IMR-90 (cell line): ENCODE measurements at regions not wholly inside any gene's neighbourhood (a gene's known extent, or its start where the extent isn't known, plus 50 kb on each side); places are given as distances from the start of the nearest gene placed in this dataset.

Experiments
- ATAC-seq: fragments of 200-7000 bp; cut with Tn5 transposase; 2 replicates; pipeline ENCODE4 v1.9.1; 2020; ENCODE audit warnings: low read depth, mild to moderate bottlenecking, moderate library complexity
- BruUV-seq: library from RNA; stranded (reverse); fragments of 400-500 nt; replicated peaks from 2 replicates; lab custom pipeline; 2021; lab: Mats Ljungman, UMichigan
- CTCF ChIA-PET: fragments of 300-600 bp; formaldehyde crosslinking; extraction: SDS; loops from one replicate; lab custom pipeline; 2021; ENCODE audit warnings: antibody characterized with exemption; lab: Yijun Ruan, JAX
- POLR2A ChIA-PET: fragments of 300-600 bp; sonication (Branson Sonifier 250); formaldehyde crosslinking; loops from one replicate; lab custom pipeline; 2022; ENCODE audit warnings: antibody characterized with exemption; ENCODE audit not compliant: unreplicated experiment; lab: Charles Lee
- DNase-seq: peaks from one replicate; pipeline ENCODE4 v3.0.0; 2013
- H2AFZ ChIP-seq: replicated peaks from 2 replicates; pipeline ENCODE3; 2013; ENCODE audit warnings: low read length, mild to moderate bottlenecking; ENCODE audit not compliant: poor library complexity
- H2AK5ac ChIP-seq: 2 replicates; pipeline ENCODE4 v1.6.1; 2013; ENCODE audit warnings: low read depth, low read length, inconsistent platforms
- H2AK9ac ChIP-seq: replicated peaks from 2 replicates; pipeline ENCODE3; 2013; ENCODE audit warnings: mild to moderate bottlenecking, low read depth, low read length, moderate library complexity; ENCODE audit not compliant: poor library complexity
- H2BK120ac ChIP-seq: 2 replicates; pipeline ENCODE4 v1.6.1; 2013; ENCODE audit warnings: low read depth, low read length, inconsistent platforms
- H2BK15ac ChIP-seq: 3 replicates; pipeline ENCODE4 v1.6.1; 2013; ENCODE audit warnings: low read depth, low read length, inconsistent platforms
- H2BK20ac ChIP-seq: 2 replicates; pipeline ENCODE4 v1.6.1; 2013; ENCODE audit warnings: low read depth, mild to moderate bottlenecking, inconsistent platforms, low read length, moderate library complexity
- H2BK5ac ChIP-seq: 2 replicates; pipeline ENCODE4 v1.6.1; 2013; ENCODE audit warnings: mild to moderate bottlenecking, low read depth, low read length, inconsistent platforms; ENCODE audit not compliant: poor library complexity, severe bottlenecking
- H3K14ac ChIP-seq: replicated peaks from 2 replicates; pipeline ENCODE4 v1.6.1; 2013; ENCODE audit warnings: low read depth, low read length, inconsistent platforms
- H3K18ac ChIP-seq: 2 replicates; pipeline ENCODE4 v1.6.1; 2013; ENCODE audit warnings: low read depth, low read length, control low read depth
- H3K23ac ChIP-seq: 2 replicates; pipeline ENCODE4 v1.6.1; 2013; ENCODE audit warnings: low read depth, low read length, inconsistent platforms
- H3K27ac ChIP-seq: 2 replicates; pipeline ENCODE4 v1.5.1; 2013; ENCODE audit warnings: mild to moderate bottlenecking, control low read depth, low read length; ENCODE audit not compliant: insufficient read depth
- H3K27me3 ChIP-seq: 2 replicates; pipeline ENCODE4 v1.6.1; 2013; ENCODE audit warnings: low read length; ENCODE audit not compliant: control insufficient read depth, insufficient read depth
- H3K36me3 ChIP-seq: 2 replicates; pipeline ENCODE4 v1.6.1; 2013; ENCODE audit warnings: low read length, mixed read lengths; ENCODE audit not compliant: control insufficient read depth, insufficient read depth
- H3K4ac ChIP-seq: 2 replicates; pipeline ENCODE4 v1.6.1; 2013; ENCODE audit warnings: low read depth, low read length, inconsistent platforms
- H3K4me1 ChIP-seq: 2 replicates; pipeline ENCODE4 v1.6.1; 2013; ENCODE audit warnings: low read length, mixed read lengths; ENCODE audit not compliant: control insufficient read depth, insufficient read depth
- H3K4me2 ChIP-seq: 2 replicates; pipeline ENCODE4 v1.6.1; 2013; ENCODE audit warnings: low read depth, mild to moderate bottlenecking, control low read depth, low read length, moderate library complexity
- H3K4me3 ChIP-seq: 2 replicates; pipeline ENCODE4 v1.5.1; 2013; ENCODE audit warnings: low read depth, mild to moderate bottlenecking, control low read depth, low read length, moderate library complexity; ENCODE audit not compliant: insufficient read depth
- H3K56ac ChIP-seq: 2 replicates; pipeline ENCODE4 v1.6.1; 2013; ENCODE audit warnings: low read length, inconsistent platforms; ENCODE audit not compliant: insufficient read depth; ENCODE audit errors: extremely low read depth
- H3K79me1 ChIP-seq, 2 experiments: 2 replicates each; pipeline ENCODE4 v1.6.1; 2013; ENCODE audit warnings: low read length in 2 of 2, inconsistent platforms in 1 of 2, low read depth in 1 of 2
- H3K9ac ChIP-seq: 2 replicates; pipeline ENCODE4 v1.6.1; 2013; ENCODE audit warnings: low read depth, low read length, control low read depth
- H3K9me1 ChIP-seq: 2 replicates; pipeline ENCODE4 v1.6.1; 2013; ENCODE audit warnings: low read length, inconsistent platforms; ENCODE audit not compliant: insufficient read depth
- H3K9me3 ChIP-seq: 2 replicates; pipeline ENCODE4 v1.6.1; 2013; ENCODE audit warnings: low read length; ENCODE audit not compliant: control insufficient read depth, insufficient read depth
- H4K20me1 ChIP-seq: 2 replicates; pipeline ENCODE4 v1.6.1; 2013; ENCODE audit warnings: low read length, inconsistent platforms; ENCODE audit not compliant: insufficient read depth
- H4K5ac ChIP-seq: 2 replicates; pipeline ENCODE4 v1.6.1; 2013; ENCODE audit warnings: mild to moderate bottlenecking, low read depth, low read length, control low read depth
- H4K8ac ChIP-seq, 2 experiments: 2 replicates each; pipeline ENCODE4 v1.6.1; 2013; ENCODE audit warnings: low read depth in 2 of 2, low read length in 2 of 2, control low read depth in 1 of 2, inconsistent platforms in 1 of 2
- H4K91ac ChIP-seq: 2 replicates; pipeline ENCODE4 v1.6.1; 2013; ENCODE audit warnings: low read depth, low read length, inconsistent platforms; ENCODE audit not compliant: insufficient read depth
- BHLHE40 ChIP-seq: fragments of 150-350 bp; IDR thresholded peaks from 2 replicates; pipeline ENCODE4 v1.6.1; 2016; ENCODE audit warnings: mild to moderate bottlenecking, low read depth, low read length
- CEBPB ChIP-seq: IDR thresholded peaks from 2 replicates; pipeline ENCODE4 v1.6.1; 2012; ENCODE audit warnings: low read depth, low read length, improper control_type of control experiment
- CHD1 ChIP-seq: IDR thresholded peaks from 2 replicates; pipeline ENCODE4 v1.6.1; 2012; ENCODE audit warnings: low read depth, low read length, improper control_type of control experiment
- CTCF ChIP-seq: conservative IDR thresholded peaks from 2 replicates; pipeline ENCODE4 v1.5.1; 2012; ENCODE audit warnings: mild to moderate bottlenecking, low read depth, low read length, improper control_type of control experiment
- ELK1 ChIP-seq: fragments of 150-350 bp; IDR thresholded peaks from 2 replicates; pipeline ENCODE4 v1.6.1; 2016; ENCODE audit warnings: low read depth, mild to moderate bottlenecking, low read length, moderate library complexity, borderline replicate concordance
- FOS ChIP-seq: fragments of 150-350 bp; IDR thresholded peaks from 2 replicates; pipeline ENCODE4 v1.6.1; 2016; ENCODE audit warnings: low read depth, low read length
- MAFK ChIP-seq: IDR thresholded peaks from 2 replicates; pipeline ENCODE4 v1.6.1; 2012; ENCODE audit warnings: low read depth, low read length, improper control_type of control experiment
- MAZ ChIP-seq: IDR thresholded peaks from 2 replicates; pipeline ENCODE4 v1.6.1; 2012; ENCODE audit warnings: low read depth, mild to moderate bottlenecking, low read length, improper control_type of control experiment, moderate library complexity, borderline replicate concordance
- MXI1 ChIP-seq: IDR thresholded peaks from 2 replicates; pipeline ENCODE4 v1.6.1; 2012; ENCODE audit warnings: low read depth, mild to moderate bottlenecking, low read length, moderate library complexity, borderline replicate concordance
- NFE2L2 ChIP-seq: fragments of 150-350 bp; IDR thresholded peaks from 2 replicates; pipeline ENCODE4 v1.6.1; 2016; ENCODE audit warnings: low read depth, mild to moderate bottlenecking, low read length
- POLR2A ChIP-seq: IDR thresholded peaks from 2 replicates; pipeline ENCODE4 v1.6.1; 2012; ENCODE audit warnings: mild to moderate bottlenecking, low read depth, low read length
- RAD21 ChIP-seq: IDR thresholded peaks from 2 replicates; pipeline ENCODE4 v1.6.1; 2012; ENCODE audit warnings: low read length, improper control_type of control experiment
- RCOR1 ChIP-seq: IDR thresholded peaks from 2 replicates; pipeline ENCODE4 v1.6.1; 2012; ENCODE audit warnings: mild to moderate bottlenecking, low read length, improper control_type of control experiment; ENCODE audit not compliant: insufficient replicate concordance
- RFX5 ChIP-seq: IDR thresholded peaks from 2 replicates; pipeline ENCODE4 v1.8.0; 2012; ENCODE audit warnings: low read depth, mild to moderate bottlenecking, low read length, moderate library complexity
- SMC3 ChIP-seq: fragments of 150-350 bp; IDR thresholded peaks from 2 replicates; pipeline ENCODE4 v1.6.1; 2016; ENCODE audit warnings: low read depth, mild to moderate bottlenecking, antibody characterized with exemption, low read length, moderate library complexity
- USF2 ChIP-seq: fragments of 150-350 bp; IDR thresholded peaks from 2 replicates; pipeline ENCODE4 v1.6.1; 2017; ENCODE audit warnings: mild to moderate bottlenecking, antibody characterized with exemption, low read length, low read depth
- WGBS, 2 experiments: methylation state at CpG; one replicate each; pipeline versions ENCODE4 v1.1.5 to v1.1.7; 2013; ENCODE audit warnings: missing lambda C conversion rate in 2 of 2; ENCODE audit not compliant: insufficient read length in 1 of 2; ENCODE audit errors: extremely low coverage in 2 of 2; 5-methylcytosine and 5-hydroxymethylcytosine counted together
- dilution Hi-C: fragments of 300-500 bp; cut with HindIII; formaldehyde crosslinking; loops from one replicate; pipeline ENCODE4 v1.14.3; 2018; ENCODE audit warnings: low sequenced_read_pairs; ENCODE audit not compliant: unreplicated experiment
- in situ Hi-C: fragments of 300-500 bp; cut with MboI; formaldehyde crosslinking; loops from 3 replicates; pipeline ENCODE4 v1.14.3; 2019; ENCODE audit warnings: low sequenced_read_pairs, inconsistent platforms, mixed read lengths
- intact Hi-C: fragments of 100-400 bp; cut with micrococcal nuclease; formaldehyde crosslinking; loops from 2 replicates; pipeline ENCODE4 v1.10.0; 2022

DNA sequence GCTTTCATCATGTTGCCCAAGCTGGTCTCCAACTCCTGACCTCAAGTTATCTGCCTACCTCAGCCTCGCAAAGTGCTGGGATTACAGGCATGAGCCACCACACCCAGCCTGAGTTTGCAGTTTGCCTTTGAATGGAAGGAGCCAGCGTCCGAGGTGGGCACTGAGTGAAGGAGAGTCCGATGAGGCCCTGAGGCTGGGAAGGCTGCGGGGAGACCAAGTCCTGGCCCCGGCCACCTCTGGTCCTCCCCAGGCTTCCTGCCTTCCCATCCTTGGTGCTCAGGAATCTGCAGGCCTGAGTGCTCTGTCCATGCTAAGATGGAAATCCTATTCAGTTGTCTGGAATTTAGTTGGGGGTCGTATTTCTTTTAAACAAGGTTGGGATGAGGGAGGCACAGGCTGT is 82.9 kb downstream of the SMIM21 start:
- Histone ChIP-seq H3K9me3 (no peaks in the 10 kb centered on the region), H2BK15ac (no peak overlapping the region), H2AK5ac (no peak overlapping the region), H3K27me3 (peaks cover 2% of the 10 kb centered on the region), H3K9me1 (no peaks in the 10 kb centered on the region), H4K5ac (no peak overlapping the region), H3K79me1 (no peaks in the 10 kb centered on the region), H2BK120ac (no peak overlapping the region), H3K27ac (no peak overlapping the region), H3K4me3 (no peak overlapping the region), H2BK20ac (no peak overlapping the region), H3K18ac (no peak overlapping the region), H4K20me1 (no peaks in the 10 kb centered on the region), H3K14ac (no peak overlapping the region), H3K56ac (no peak overlapping the region), H3K4me2 (no peak overlapping the region), H3K4ac (no peak overlapping the region), H3K9ac (no peak overlapping the region), H3K36me3 (no peaks in the 10 kb centered on the region), H4K8ac (no peak overlapping the region), H2BK5ac (no peak overlapping the region), H4K91ac (no peak overlapping the region), H3K23ac (no peak overlapping the region), H3K4me1 (no peaks in the 10 kb centered on the region), H2AK9ac (no peak overlapping the region), H2AFZ (no peak overlapping the region)
- TF ChIP-seq FOS (no peak), MAFK (no peak), RFX5 (no peak), CHD1 (no peak), MXI1 (no peak), NFE2L2 (no peak), MAZ (no peak), RAD21 (no peak), BHLHE40 (no peak), ELK1 (no peak), USF2 (no peak), SMC3 (no peak), RCOR1 (no peak), CEBPB (no peak), CTCF (no peak), POLR2A (no peak)
- no TSS peak for BruUV-seq
- ATAC-seq (no peak), DNase-seq (no peak)
- POLR2A ChIA-PET: no interaction called here
- in situ Hi-C loops: no loop called here
- intact Hi-C loops: no loop called here
- CTCF ChIA-PET: no interaction called here
- dilution Hi-C loops: no loop called here
- 82% methylated on average over 2 of the region's 7 CpGs; no CpG with 5 or more reads in 1 of the 2 experiments for WGBS, 2 experiments
